ENCODE measurements at regions not wholly inside any gene's neighbourhood (a gene's known extent, or its start where the extent isn't known, plus 50 kb on each side); places are given as distances from the start of the nearest gene placed in this dataset.
"Not testable (repeated sequence)": the region's sequence is repeated elsewhere in the genome, so short reads cannot be mapped to it uniquely, and the experiment has no call there.

DNA sequence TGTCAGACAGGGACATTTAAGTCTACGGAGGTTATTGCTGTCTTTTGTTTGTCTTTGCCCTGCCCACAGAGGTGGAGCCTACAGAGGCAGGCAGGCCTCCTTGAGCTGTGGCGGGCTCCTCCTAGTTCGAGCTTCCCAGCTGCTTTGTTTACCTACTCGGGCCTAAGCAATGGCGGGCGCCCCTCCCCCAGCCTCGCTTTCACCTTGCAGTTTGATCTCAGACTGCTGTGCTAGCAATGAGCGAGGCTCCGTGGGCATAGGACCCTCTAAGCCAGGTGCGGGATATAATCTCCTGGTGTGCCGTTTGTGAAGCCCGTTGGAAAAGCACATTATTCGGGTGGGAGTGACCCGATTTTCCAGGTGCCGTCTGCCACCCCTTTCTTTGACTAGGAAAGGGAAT, 125.0 kb downstream of the PRL start:
- not testable (repeated sequence) for DNase-seq

DNA sequence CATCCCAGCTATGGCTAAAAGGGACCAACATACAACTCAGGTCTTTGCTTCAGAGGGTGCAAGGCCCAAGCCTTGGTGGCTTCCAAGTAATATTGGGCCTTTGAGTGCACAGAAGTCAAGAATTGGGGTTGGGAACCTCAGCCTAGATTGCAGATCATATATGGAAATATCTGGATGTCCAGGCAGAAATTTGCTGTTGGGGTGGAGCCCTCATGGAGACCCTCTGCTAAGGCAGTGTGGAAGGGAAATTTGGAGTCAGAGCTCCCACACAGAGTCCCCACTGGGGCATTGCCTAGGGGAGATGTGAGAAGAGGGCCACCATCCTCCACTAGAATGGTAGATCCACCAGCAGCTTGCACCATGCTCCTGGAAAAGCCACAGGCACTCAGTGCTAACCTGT, 123.5 kb downstream of the PRL start:
- DNase-seq = no peak

DNA sequence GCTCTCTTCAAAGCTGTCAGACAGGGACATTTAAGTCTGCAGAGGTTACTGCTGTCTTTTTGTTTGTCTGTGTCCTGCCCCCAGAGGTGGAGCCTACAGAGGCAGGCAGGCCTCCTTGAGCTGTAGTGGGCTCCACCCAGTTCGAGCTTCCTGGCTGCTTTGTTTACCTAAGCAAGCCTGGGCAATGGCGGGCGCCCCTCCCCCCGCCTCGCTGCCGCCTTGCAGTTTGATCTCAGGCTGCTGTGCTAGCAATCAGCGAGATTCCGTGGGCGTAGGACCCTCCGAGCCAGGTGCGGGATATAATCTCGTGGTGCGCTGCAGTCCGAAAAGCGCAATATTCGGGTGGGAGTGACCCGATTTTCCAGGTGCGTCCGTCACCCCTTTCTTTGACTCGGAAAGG, 116.6 kb downstream of the PRL start:
- DNase-seq = not testable (repeated sequence)

DNA sequence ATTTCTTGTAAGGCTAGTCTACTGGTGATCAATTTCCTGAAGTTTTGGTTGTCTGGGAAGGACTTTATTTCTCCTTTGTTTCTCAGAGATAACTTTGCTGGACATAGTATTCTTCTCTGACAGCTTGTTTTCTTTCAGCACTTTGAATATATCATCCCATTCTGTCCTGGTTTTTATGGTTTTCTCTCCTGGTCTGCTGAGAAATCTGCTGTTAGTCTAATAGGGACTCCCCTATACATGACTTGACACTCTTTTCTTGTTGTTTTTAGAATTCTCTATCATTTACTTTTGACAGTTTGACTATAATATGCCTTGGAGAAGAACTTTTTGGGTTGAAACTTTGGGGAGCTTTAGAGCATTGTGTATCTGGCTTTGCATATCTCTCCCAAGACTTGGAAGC, 112.5 kb downstream of the PRL start:
- no peak for DNase-seq

DNA sequence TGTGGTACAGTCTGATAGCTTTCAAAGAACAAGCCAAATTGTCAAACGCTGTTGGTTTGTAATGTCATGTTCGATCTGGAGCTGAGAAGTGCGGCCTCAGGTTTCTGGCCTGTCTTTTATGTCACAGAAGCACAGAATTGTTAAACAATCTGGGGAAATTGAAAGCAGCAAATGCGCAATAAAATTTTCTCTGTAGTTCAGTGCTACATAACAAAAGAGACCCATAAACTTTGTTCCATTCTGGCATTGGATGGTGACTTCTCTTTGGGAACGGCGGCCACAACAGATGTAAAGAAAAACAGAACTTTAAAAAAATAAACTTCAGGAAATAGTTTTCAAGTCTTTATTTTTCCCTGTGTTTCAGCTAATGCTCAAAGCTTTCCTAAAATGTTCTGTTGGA, 106.9 kb downstream of the PRL start:
- no peak for DNase-seq

DNA sequence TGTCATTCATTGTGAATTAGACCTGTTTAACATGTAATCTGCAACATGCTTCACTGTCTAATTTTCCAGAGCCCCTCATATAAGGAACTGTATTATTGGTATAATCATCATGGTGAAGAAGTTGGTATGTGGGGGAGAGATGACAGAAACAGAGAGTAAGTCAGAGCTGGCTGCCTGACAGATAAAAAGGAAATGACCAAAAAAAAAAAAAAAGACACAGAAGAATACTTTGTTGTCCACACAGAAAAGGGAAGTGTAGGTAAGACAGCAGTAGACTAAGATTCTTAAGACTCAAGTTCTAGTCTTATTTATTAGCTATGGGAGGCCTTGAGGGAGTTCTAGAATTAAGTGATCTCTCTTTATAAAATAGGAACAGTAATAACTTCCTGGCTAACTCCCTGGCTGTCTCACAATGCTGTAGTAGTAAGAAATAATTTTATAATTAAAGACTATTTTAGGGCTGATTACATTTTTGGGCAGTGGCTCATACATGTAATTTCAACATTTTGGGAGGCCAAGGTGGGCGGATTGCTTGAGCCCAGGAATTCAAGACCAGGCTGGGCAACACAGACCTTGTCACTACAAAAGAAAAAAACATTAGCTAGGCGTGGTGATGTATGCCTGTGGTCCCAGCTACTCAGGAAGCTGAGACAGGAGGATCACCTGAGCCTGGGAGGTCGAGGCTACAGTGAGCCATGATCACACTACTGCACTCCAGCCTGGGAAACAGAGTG, 102.5 kb downstream of the PRL start:
- DNase-seq = no peak

DNA sequence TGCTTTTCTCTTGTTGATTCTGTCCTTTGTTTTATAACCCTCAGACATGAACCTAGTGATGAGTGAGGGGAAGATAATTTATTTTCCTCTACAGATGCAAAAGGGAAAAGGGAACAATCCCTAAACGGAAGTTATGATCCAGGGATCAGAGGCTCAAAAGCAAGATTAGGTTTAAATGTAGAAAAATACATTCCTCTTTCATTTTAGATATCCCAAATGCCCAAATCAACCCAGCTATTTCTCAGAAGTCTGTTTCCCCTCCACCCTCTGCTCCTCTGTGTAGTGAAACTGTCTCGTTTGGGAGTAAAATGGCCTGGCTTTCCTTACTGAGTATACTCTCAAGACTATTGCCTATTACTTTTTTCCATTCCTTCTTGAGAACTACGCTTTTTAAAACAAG, 97.1 kb downstream of the PRL start:
- DNase-seq = no peak

DNA sequence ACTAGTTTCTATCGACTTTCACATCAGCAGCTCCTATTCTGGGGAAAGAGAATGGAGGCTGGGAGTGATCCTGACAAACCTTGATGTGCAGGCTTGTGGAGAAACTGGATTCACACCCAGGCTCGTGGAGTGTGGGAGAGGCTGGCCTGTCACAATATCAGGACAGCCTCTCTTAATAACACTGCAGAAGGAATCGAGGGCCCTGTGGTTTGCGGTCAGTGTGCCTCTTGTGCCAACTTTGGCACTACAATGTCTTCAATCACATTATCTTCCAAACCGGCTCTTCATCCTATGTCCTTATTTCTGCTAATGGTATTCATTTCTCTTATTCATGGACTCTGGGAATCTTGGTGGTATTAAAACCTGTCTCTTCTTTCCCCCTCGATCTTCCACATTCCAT, 92.7 kb downstream of the PRL start:
- DNase-seq = no peak

DNA sequence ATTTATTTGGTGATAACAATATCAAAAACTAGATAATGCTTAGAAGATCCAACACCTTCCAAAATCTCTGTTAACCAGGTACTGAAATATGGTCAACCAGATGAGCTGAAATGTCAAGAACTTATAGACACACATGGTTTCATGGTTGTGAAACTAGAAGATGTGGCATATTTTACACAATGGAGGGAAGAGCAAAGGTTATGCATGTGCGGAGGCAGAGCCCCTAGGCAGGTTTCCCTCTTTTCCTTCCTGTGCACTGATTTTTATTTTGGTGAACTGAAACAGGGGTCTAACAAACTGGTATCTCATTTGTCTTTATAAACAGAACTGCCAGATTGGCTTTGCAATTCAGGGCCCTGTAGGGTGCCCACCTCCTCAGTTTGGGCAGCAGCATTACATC, 91.6 kb downstream of the PRL start:
- no peak for DNase-seq

DNA sequence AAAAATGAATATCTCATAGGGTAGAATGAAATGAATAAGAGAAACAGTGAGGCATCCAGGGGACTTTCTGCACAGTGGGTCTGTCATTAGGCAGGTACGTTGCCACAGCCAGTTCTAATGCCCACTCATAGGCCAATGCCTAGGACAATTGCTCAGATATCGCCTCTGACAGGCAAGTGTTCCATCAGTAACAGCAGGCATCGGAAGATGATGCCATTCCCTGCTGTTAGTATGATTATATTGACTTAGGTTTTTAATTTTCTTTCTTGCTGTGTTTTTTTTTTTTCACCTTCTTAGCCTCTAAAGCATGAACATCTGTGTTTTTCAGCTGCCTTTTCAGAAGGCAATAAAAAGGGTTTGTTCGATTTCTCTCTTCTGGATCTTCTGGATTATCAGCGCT, 90.7 kb downstream of the PRL start:
- no peak for DNase-seq

DNA sequence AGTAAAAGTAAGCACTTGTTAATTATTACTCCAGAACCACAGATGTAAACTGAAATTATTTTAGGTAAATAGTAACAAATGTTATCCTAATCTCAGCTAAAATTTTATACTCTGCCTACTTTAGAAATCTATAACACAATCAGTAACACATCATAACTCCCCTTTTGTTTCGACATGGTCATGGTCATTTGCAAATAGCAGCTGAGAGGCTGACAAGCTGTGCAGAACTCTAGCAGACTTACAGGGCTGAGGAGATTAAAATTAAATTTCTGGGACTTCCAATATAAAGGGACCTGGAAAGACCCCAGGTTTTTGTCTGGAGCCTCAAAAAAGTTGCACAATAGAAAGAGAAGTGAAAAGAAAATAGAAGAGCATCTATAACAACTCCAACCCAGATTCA, 88.8 kb downstream of the PRL start:
- no peak for DNase-seq

DNA sequence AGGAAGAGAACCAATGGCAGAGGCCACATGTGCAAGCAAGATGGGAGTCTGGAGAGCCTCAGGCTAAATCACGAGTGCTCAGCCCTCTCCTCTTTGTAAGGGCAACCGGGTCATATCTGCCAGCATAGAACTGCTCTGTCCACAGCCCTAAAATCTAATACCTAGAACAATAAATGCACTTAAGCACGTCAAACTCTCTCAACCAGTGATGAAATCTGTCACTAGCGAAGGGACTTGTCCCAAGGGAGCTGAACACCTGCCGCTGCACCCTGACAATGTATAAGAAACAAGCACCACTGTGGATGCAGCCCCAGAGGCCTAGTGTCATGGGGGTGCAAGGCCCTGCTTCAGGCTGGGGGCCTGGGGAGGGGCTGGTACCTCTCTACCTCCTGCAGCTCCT, 82.5 kb downstream of the PRL start:
- no peak for DNase-seq

DNA sequence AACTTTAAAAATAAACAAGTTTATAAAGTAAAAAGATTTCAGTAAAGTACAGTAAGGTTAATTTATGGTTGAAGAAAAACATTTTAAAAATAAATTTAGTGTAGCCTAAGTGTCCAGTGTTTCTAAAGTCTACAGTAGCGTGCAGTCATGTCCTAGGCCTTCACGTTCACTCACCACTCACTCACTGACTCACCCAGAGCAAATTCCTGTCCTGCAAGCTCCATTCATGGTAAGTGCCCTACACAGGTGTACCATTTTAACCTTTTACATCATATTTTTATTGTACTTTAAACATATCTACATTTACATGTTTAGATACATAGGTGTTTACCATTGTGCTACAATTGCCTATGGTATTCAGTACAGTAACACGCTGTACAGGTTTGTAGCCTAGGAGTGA, 81.4 kb downstream of the PRL start:
- not testable (repeated sequence) for DNase-seq

DNA sequence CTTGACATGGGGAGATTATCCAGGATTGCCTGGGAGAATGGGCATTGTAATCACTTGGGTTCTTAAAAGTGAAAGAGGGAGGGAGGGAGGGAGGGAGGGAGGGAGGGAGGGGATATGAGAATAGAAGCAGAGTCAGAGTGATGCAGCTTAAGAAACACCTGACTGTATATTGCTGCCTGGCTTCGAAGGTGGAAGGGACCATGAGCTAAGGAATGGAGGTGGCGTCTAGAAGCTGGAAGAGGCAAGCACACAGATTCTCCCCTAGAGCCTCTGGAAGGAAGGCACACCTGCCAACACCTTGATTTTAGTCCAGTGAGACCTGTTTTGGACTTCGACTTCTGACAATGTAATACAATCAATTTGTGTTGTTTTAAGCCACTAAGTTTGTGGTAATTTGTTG, 78.4 kb downstream of the PRL start:
- DNase-seq = no peak

DNA sequence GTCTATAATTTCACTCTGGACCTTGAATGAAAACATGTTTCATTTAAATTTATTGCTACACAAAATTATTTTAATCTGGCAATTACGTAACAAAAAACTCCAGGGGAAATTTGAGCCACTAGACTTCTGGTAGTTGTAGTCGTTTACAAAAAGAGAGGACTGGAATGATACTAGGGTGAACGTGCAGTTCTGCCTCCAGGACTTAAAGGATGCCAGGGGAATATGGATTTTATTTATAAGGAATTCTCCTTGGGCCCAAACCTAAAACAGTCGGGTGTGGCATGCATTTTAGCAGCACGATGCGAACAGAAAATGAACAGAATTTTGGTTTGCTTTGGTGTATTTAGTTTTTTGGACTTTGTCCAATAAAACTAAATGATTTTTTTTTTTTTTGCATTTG, 76.9 kb downstream of the PRL start:
- DNase-seq = no peak

DNA sequence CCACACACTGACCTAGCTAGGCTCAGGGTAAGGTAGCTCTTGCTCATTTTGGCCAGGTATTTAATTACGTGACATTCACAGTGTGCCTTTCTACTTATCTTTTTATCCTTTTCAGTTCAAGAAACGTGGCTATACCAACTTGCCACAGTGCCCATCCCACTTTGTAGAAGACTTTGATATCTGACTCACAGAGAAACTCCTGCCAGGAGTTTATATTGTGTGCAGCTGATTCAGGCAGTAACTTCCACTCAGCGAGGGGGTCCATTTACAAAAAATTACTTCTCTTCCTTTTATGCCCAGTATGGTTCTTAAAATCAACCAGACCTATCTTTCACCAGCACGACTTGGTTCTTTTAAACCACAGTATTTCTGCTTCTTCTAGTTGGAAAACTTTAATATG, 75.6 kb downstream of the PRL start:
- no peak for DNase-seq

DNA sequence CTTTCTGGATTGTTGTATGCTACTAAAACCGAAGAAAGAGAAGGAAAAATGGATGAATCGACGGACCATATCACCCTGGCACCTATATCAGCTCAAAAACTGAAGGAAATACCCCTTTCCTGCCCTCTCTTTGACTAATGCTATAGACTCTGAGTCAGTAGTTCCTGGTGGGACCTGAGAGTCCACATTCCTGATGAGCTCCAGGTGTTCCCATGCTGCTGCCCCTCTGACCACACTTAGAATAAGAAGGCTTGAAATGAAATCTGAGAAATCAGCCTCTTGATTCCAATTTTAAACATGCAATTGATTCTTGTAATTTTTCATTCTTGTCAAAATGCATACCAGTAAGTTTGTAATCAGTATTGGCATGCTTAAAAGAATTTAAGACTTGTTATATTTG, 75.2 kb downstream of the PRL start:
- DNase-seq = no peak

DNA sequence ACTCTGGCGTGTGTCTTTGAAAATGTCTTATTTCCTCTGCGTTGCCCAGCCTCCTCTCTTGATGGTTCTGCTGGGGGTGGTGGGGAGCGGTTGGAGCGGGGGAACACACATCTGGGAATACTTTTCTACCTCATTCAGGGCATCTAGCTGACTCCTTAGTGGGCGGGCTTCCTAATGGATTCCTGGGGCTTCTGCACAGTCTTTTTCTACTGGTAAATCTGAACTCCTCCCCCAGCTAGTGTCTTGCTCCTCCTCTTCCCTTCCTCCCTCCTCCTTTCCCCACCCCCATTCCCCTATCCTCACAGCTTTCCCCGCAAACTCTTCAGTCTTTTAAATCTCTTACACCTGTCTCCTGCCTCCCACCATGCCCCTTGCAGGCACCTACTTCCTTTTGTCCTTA, 74.4 kb downstream of the PRL start:
- DNase-seq = no peak

DNA sequence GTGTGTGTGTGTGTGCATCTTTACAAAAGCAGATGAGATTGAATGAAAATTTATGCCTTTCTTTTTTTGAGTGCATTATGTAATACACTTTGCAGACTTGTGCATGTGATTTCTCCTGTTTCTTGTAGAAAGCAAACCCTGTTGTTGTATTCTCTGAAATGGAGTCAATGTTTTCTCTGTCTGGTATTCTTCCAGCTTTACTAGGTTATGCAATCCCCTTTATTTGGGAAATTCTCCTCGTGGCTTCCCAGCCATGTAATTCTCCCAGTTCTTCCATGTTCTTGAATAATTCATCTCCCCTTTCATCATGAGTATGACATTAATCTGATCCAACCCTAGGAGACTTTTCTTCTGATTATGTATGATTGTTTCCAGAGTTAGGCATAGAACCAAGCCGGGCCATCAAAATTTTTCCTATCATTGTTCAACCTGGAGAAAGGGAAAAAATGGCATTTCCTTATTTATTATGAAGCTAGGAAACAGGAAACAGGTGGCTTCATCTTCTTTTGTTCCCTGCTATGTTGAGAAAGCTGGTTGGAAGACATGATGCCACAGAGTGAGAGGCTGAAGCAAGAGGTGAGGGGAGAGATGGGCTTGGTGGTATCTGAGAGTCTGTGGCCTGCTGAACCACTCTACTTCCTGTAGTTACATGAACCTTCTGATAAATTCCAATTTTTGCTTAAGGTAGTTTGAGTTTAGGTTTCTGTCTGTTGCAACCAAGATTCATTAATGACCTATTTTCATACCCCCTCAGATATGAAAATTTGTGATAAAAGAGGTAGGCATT, 68.8 kb downstream of the PRL start:
- no peak for DNase-seq

DNA sequence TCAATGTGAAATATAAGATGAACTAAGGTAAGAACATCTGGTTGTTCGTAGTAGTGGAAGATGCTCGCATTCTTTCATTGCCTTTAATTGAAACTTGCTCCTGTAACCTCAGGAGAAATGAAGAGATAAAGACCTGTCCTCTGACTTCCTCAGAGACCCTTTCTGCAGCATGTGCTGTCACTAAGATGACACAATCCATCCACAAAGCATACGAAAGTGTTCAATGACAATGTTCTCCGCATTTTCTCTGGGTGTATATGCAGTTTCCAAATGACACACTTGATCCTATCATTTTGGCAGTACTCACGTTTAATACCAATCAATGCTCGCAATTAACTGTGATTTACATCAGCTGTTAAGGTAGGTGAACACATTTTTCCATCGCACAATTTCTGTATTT, 65.8 kb downstream of the PRL start:
- DNase-seq = no peak

DNA sequence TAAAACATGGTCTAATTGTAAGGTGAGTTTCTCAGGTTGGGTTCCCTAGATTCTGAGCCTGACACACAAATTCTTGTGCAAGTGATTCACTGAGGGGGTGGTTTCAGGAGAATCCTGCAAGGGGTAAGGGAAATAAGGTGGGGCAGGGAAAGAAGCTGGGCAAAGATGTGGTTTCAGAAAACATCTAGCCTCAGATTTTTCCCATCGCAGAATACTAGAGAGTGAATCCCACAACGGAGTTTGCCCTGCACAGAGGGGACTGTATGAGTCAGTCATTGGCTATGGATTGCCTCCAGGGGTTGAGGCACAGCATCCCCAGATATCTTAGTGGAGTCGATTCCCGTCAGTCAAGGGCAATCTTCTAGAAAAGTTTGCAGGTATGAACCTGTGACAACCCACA, 65.2 kb downstream of the PRL start:
- no peak for DNase-seq

DNA sequence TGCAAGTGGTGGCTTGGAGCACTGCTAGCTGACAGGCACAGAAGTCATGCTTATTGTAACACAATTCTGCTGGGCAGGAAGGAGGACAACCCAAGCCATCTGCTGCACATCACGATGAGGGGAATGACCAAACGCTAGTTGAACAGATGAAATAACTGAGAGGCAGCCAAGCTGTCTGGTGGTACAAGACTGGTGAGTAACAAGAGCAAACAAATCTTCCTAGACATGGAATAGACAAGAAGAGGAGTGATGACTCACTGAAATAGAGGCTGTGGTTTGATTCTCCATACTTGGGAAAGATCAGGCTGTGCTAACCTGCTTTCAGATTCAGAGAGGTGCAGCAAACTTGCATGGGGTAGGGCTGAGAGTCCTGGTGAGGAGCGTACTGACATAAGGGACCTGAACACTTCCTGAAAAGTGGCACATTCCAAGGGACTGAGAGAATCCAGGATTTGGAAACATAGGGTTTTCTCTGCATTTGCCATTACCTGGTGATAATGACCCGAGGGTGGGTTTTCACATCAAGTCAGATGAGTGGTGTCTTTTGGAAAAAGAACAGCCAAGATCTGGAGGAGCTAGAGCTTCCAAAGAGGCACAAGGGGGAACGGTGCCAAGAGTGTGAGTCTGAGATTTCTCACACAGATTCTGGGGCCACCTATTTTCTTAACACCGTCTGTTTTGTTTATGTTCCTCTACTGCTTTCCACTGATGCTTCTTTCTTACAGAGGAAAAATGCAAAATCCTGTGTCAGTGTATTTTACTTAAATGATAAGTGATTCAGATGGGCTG, 60.0 kb downstream of the PRL start:
- DNase-seq = no peak

Measured in nucleus accumbens (tissue), 56 donors.